Gastrocnemius medialis (tissue), 4 donors: ENCODE measurements at regions not wholly inside any gene's neighbourhood (a gene's known extent, or its start where the extent isn't known, plus 50 kb on each side); places are given as distances from the start of the nearest gene placed in this dataset.

Experiments used
- CTCF ChIP-seq, 5 experiments: fragments of 450-650 bp in 3 of 5; fragments of 200-600 bp in 2 of 5; sonication (generic) in 2 of 5; IDR thresholded peaks in 4 of 5; conservative IDR thresholded peaks in 1 of 5; 1 replicate in 4 of 5; 2 replicates in 1 of 5; pipeline ENCODE4 v1.5.1; 2016 to 2019; ENCODE audit warnings: antibody characterized with exemption in 5 of 5, mild to moderate bottlenecking in 3 of 5, moderate library complexity in 3 of 5
- POLR2A ChIP-seq, 2 donors: fragments of 450-650 bp; IDR thresholded peaks; one replicate each; pipeline ENCODE4 v1.6.1; 2017; ENCODE audit warnings: antibody characterized with exemption in 2 of 2, mild to moderate bottlenecking in 2 of 2, moderate library complexity in 2 of 2

DNA sequence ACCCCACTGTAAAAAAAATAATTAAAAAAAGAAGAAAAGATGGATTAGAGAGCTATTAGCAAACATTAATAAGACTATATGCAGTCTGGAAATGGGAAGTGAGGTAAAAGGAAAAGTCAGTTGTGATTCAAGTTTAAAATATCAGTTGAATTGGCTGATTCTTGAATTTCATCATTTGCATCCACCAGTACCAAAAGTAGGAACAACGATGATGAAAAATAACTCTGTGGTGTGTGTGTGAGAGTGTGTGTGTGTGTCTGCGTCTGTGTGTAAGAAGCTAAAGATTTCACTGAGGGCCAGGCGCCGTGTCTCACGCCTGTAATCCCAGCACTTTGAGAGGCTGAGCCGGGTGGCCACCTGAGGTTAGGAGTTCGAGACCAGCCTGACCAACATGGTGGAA, 56.0 kb upstream of the SLC4A7 start:
- no peak for TF ChIP-seq CTCF (IDR thresholded peaks at IDR 0.05 in 4 of 5, conservative IDR thresholded peaks at IDR 0.05 in 1 of 5)
- TF ChIP-seq POLR2A (IDR thresholded peaks at IDR 0.05): no peak
